SK-N-MC (cell line): ENCODE measurements at regions not wholly inside any gene's neighbourhood (a gene's known extent, or its start where the extent isn't known, plus 50 kb on each side); places are given as distances from the start of the nearest gene placed in this dataset.

ENCODE experiments used
- EZH2 ChIP-seq: fragments of 200-600 bp; sonication (generic); IDR thresholded peaks from one replicate; pipeline ENCODE4 v1.6.1; 2017; ENCODE audit warnings: antibody characterized with exemption
- POLR2AphosphoS5 ChIP-seq: IDR thresholded peaks from 2 replicates; pipeline ENCODE4 v1.6.1; 2012; ENCODE audit warnings: mild to moderate bottlenecking, low read depth, low read length, borderline replicate concordance

DNA sequence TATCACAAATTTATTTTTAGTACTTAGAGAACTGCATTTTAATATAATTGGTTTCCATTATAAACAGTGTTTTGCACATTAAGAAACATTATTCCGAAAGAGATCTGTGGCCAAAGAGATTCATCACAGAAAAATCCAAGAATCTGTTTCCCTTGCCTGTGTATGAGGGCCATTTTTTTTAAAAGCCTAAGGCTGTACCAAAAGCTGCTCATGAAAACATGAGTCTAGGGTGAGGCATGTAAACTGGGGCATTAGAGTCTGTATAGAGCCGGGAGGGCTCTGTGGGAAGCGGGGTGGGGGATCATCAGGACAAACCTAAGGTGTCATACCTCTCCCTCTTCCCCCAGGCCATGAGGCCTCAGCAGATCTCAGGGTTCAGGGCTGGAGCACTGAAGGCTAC, 223.8 kb downstream of the FBXO15 start:
- TF ChIP-seq EZH2, result no peak
- no peak for TF ChIP-seq POLR2AphosphoS5
